MV-4-11 (cell line): ENCODE measurements at regions not wholly inside any gene's neighbourhood (a gene's known extent, or its start where the extent isn't known, plus 50 kb on each side); places are given as distances from the start of the nearest gene placed in this dataset.
"Not testable (repeated sequence)": the region's sequence is repeated elsewhere in the genome, so short reads cannot be mapped to it uniquely, and the experiment has no call there.

Experiments
- DNase-seq: peaks from one replicate; lab custom pipeline; 2025; lab: John Stamatoyannopoulos, UW

DNA sequence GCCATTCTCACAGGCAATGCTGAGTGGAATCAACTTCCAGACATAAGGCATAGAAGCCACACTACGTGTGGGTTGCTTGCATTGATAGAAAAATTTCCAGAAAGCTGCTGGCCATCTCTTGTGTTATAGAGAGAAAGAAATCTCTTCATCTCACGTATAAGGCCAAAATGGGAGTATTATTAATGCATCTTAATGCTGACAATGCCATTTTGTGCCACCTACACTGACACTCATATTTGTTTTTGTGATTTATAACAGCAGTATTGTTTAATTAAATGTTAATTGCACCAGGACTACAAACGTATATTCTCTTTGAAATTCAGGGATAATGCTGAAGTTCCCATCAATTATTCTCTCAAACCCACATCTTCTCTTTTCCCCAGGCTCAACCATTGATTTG lies 56.1 kb upstream of the TMEM132D start:
- DNase-seq = no peak

DNA sequence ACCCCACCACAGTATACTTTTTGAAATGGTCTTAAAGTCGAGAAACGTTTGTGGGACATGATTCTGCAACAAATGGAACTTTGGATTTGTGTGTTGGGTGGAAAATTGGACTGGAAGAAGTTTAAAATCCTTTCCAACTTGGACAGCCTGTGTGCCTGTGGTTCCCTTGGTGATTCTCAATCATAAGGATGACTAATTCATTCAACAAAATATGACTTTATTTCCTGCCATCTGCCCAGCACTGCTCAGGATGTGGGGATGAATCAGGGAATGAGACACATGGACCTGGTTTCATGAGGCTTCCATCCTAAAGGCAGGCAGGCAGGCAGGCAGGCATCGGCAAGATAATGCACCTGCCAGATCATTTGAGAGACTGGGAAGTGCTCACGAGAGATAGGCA lies 57.3 kb upstream of the TMEM132D start:
- DNase-seq = no peak

DNA sequence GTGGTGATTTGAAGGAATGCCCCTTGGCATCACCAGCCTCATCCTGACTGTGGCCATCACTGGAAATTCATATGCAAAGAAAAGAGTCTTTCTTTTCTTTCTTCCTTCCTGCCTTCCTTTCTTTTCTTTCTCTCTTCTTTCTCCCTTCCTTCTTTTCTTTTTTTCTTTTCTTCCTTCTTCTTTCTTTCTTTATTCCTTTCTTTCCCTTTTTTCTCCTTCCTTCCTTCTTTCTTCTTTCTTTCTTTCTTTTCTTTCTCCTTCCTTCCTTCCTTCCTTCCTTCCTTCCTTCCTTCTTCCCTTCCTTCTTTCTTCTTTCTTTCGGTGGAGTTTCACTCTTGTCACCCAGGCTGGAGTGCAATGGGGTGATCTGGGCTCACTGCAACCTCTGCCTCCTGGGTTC lies 58.0 kb upstream of the TMEM132D start:
- DNase-seq = no peak

DNA sequence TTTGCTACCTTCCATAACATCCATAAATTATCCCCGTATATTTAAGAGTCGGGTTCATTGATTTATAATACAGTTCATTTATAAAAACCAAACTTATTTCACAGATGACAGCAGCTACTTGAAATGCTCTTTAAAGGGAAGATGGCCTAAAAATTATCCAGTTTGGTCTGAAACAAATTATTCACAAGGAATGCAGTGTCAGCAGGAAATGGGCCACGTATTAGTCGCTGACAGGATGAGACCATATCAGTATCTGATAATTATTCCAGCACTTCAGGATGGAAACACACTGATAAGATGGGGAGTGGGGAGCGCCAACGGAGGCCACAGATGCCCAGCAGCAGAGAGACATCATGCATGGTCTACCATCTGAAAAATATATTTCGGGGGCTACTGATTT lies 60.5 kb upstream of the TMEM132D start:
- no peak for DNase-seq

DNA sequence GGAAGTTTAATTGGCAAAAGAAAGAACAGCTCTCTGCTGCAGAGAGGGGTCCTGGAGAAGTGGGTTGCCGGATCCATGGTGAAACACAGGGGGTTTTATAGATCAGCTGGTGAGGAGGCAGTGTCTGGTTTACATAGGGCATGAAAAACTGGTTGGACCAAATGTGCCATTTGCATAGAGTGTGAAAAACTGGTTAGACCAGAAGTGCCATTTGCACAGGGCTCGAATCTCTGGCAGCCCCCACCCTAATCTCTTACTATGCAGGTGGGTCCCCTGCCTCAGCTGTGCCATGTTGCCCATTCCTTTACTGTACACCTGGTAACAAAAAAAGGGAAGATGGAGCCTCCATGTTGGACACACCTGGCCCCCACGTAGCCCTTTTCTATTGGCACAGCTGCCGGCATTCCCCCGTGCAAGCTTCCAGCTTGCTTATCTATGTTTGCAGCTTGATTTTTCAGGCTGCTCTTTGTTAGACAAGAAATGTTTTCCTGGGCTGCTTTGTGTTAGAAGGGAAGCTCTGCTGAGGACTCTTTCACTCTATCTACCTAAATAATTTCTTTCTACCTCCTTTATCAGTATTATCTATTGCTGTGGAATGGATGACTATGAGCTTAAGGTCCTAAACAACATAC lies 61.1 kb upstream of the TMEM132D start:
- no peak for DNase-seq

DNA sequence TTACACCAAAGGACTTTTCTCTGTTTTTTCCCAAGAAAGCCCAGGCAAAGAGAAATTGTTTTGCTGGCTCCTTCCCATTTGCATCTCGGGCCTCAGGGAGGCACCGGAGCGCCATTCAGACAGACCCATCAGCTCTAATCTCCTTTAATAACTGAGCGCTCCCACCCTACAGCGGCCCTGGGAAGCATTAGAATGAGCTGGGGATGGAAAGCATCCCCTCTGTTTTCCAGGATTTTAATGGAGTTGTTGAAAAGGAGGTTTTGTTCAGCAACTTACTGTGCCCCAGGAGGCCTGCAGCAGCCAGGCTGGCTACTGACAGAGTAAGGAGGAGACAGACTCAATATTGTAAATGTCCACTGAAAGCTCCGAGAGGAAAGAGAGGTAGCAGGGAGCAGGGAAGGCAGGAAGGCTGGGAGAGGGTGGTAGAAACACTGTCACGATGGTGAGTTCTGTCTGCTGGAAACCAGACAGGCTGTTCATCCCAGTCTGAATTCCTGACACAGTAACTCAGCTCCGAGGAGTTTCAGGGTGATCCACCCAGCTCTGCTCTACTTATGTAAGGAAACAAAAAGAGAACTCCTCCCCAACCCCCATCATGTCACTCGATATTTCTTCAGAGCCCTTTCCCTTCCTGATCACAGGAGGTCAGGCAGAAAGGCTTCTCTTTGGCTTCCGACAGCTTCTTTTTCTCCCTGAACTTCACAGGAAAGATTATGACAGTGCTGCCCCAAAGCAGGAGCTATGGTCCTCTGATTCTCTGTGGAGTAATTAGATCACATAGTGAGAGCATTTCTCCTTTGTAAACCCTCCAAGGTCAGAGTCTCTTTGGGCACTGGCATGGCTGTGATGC lies 62.5 kb upstream of the TMEM132D start:
- no peak for DNase-seq

DNA sequence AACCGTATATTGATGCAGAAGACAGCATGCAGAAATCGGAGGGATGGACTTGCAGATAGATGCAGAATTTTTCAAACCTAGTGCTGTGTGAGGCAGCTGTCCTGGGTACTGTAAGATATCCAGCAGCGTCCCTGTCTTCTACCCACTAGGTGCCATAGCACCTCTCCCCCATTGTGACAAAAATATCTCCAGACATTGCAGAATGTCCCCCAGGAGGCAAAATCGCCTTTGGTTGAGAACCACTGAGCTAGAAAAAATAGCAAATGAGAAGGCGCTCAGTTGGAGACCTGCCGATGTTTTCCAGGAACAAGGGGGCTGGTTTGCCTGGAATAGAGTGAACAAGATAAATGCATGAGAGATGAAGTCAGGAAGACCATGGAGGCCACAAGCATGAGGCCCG lies 67.9 kb upstream of the TMEM132D start:
- DNase-seq = no peak

DNA sequence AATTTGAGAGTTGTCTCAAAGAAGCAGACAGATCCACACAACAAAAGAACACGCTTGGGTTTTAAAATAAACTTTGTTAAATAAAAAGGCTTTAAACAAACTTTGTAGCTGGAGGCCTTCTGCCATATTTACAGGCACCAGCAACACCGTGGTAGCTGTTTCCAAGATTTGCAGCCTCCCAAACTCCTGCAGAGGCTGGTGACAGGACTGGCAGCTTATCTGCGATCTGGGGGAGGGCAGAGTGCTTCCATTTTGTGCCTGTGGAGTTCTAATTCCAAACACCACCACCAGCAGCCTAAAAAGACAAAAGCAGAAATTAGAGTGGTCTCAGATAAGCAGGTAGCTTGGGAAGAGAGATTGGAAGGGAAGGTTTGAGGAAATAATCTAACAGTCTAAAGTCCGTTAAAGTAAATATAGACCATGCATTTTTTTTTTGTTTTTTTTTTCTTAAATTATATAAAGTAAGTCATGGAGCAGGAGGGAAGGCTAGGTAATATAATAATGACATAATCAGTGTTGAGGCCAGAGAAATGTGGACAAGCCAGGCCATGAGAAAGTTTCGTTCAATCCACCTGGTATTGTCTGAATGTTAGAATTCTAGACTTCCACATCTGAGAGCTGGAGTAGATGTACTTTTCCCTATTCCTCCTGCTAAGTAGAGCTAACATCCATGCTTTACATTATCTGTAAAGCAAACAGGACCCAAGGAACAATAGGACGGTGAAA lies 69.6 kb upstream of the TMEM132D start:
- DNase-seq = no peak

DNA sequence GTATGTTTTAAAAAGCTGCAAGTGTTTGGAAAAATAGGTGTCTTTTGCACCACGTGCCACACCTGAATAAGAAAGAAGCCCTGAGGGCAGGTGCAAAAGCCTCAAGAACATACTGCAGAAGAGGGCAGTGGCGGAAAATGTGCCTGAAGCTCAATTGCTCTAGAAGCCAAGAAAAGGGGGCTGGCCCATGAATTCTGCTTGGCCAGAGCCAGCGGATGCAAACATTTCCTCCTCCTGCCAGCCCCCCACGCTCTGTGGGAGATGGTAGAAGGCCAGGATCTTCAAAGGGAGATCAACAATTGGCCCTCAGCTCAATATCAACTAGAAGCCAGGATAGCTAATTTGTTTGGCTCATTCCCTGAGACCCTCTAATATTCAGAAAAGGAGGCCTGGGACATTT lies 80.3 kb upstream of the TMEM132D start:
- DNase-seq = no peak

DNA sequence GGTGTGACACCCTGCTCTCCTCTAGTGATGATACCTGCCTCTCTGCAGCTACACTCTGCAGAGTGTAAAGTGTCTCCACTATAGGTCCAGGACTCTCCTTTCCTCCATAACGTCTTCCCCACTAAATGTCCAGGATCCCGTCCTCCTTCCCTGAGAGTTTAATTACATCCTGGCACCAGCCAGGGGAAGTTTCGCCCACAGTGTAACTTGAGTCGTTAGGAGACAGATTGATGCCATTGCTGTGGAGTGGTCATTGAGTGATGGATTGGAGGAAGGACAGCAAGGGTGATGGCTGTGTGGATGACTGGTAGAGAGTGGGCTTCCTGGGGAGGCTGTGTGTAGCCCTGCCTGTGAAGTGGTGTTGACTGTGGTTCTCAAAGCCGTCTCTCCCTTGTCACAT lies 84.0 kb upstream of the TMEM132D start:
- no peak for DNase-seq

DNA sequence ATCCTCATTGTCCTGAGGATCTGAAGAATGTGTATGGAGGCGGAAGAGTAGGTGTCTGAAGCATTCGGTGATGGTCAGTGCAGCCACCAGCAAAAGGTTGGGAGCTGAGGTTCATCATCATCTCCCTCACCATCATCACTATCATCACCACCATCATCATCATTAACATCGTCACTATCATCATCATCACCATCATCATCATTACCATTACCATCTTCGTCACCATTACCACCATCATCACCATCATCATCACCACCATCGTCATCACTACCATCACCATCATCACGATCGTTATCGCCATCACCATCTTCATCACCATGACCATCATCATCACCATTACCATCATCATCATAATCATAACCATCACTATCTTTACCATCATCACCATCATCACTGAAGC lies 90.8 kb upstream of the TMEM132D start:
- no peak for DNase-seq

DNA sequence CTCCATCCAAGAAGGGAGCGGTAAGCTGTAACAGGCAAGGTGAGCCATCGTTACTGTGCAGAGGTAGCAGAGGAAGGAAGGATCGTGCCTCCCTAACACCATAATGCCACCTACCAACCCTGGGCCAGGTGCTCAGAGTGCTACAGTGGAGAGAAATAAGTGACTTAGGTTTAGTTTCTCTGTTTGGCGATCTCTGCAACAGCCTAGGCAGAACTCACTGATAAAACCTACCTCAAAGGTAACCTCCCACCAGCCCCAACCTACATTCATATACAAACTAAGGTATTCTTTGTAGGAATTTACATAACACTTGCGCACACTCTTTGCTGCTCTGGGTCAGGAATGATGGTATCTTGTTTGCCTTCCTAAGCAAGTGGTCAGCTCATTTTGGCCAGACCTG lies 93.4 kb upstream of the TMEM132D start:
- no peak for DNase-seq

DNA sequence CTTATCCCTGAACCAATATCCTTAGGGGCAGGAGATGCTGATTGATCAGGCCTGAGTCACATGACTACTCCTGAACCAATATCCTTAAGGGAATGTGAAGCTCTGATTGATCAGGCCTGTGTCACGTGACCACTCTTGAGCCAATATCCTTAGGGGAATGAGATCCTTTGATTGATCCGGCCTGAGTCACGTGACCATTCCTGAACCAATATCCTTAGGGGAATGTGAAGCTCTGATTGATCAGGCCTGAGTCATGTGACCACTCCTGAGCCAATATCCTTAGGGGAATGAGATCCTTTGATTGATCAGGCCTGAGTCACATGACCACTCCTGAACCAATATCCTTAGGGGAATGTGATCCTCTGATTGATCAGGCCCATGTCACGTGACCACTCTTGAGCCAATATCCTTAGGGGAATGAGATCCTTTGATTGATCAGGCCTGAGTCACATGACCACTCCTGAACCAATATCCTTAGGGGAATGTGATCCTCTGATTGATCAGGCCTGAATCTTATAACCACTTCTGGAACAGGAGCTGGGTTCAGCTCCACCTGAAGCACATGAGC lies 100.6 kb upstream of the TMEM132D start:
- DNase-seq = not testable (repeated sequence)

DNA sequence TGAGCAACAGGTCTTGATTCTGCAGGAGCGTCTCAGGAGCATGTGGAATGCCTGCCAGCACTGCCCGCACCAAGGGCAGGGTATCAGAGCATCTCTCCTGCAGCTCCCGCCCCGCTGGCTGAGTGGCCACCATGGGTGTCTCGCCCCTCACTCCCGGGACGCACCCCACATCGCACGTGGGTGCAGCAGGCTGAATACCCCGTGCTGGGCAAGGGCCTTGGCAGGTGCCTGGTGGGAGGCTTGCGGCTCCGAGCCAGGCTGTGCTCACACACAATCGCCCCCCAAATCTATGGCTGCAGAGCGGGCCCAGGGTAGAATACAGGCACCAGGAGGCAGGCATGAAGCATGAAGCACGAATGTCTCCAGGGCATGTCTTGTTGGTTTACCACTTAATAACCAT lies 103.9 kb upstream of the TMEM132D start:
- DNase-seq = no peak

DNA sequence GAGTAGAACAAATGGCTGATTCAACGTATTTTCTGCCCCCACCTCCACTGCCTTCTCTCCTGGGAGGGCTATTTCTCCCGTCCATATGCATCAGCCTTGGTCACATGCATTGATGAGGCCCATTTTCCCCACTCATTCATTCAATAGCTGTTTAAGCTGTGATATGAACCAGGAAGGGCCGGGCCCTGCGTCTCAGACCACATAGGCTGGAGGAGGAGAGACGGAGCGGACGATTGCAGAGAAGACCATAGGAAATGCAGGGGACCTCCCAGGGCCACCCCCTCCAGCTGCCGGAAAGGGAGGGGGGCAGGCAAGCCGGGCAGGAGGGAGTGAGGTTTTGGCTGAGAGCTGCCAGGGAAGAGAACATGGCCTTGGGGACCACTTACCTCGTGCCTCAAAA lies 104.4 kb upstream of the TMEM132D start:
- DNase-seq = no peak

DNA sequence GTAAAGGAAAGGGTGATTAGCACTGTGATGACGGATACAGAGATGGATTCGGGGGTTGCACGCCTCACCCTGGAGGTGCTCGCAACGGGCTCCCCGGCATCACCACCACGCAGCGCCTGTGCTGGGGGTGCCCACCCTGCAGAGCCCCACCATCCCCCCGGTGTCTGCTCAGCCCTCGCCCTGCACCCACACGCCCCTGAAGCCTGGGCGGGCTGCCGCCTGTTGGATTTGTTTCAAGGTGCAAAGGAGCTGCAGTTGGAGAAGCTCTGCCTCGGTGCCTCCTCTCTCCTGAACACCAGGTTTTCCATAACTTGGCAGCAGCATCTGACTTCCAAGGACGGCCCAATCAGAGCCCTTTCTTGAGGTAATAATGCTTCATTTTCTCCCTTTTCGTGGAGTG lies 106.1 kb upstream of the TMEM132D start:
- no peak for DNase-seq

DNA sequence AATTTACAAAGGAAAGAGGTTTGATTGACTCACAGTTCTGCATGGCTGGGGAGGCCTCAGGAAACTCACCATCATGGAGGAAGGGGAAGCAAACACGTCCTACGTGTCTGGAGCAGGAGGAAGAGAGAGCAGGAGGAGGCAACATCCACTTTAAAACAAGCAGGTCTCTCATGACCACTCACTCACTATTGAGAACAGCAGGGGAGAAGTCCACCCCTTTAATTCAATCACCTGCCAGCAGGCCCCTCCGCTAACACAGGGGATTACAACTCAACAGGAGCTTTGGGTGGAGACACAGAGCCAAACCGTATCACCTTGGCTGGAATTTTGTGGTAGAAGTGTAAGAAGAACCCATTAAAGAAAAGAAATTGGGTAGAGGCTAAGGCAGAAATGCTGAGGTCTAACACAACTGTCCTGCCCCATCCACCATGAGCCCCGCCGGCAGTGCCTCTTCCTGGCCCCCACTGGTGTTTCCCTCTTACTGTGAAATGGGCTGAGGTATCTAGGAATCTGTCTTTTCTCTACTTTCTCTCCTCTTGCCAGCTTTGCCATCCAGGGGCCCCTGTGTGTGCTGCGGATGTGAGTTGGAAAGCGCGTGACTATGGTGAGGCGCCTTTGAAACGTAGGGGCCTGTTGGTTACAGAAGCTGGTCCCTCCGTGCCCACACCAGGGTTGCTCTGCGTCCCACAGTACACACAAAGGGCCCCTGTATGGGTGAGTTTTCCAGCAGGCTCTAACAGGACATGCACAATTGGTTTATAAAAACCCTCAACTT lies 108.0 kb upstream of the TMEM132D start:
- DNase-seq = no peak

DNA sequence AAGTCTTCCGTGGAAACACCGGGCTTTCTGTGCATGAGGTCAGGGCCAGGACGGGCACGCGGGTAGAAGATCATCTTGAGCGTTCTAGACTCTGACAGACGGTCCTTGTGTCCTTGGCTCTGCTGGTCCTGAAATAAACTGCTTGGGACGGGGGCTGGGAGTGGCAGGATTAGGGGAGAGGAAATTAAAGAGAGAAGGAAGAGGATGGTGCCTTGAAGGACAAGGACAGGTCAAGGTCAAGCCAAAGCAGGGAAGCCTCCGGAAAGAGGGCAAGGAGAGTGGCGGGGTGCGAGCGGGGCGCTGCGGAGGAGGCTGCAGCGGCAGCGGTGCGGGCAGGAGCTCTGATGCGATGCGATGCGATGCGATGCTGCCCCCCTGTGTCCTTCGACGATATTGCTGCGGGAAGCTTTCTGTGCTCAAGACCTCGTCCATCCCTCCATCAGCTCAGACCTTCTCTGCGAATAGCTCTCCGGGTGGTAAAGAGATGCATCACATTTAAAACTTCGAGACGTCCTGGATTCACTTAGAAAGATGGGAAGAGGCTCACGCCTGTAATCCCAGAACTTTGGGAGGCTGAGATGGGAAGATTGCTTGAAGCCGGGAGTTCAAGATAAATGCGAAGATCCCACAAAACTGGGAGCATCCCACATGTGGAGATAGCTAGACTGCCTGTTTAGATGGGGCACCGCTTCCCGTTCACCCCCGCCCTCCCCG lies 110.1 kb upstream of the TMEM132D start:
- no peak for DNase-seq

DNA sequence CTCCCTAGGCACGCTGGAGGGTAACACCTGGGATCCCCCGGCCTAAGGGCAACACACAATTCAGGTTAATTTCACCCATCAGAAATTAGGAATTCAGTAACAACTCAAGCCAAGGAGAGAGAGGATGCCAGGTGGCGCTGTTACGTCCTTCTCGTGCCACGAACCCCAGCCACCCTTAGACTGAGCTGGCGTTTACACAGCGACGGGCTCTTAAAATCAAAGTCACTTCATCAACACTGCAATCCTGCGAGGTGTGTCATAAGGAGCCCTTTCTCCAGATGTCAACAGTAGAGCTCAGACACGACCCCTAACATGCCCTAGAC lies 110.6 kb upstream of the TMEM132D start:
- DNase-seq = no peak

DNA sequence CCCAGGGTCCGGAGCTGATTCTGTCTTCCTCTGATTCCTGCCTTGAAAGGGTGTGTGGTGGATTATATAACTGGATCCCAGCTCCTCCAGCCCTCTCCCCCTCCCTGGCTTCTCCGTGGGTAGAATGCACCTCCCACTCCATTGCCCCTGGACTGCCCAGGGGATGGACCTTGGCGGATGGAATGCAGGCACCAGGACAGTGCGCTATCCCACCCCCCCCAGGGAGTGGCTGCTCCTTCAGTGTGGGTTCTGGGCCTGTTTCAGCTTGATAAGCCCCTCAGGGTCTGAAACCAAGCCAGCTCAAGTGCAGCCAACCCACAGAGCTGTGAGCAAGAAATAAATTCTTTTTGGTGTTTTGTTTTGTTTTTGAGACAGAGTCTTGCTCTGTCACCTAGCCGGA lies 112.4 kb upstream of the TMEM132D start:
- DNase-seq = no peak

DNA sequence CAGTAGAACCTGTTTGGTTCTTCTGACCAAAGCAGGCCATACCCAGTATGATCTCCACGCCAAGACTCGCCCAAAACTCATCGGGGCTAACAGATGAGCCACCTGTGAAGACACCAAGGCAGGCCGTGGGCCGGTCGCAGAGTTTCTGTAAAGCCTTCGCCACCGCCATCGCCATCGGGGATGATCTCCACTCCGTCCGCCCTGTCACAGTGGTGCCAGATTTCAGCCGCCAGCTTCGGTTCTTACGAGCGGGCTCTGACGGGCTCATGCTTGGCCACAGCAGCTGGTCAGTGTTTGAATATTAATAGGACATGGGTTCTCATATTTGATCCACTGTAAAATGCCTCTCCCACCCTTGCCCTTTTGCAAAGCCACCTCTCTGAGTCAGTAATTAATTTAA lies 113.2 kb upstream of the TMEM132D start:
- no peak for DNase-seq
